GM19043 (cell line): ENCODE measurements at regions not wholly inside any gene's neighbourhood (a gene's known extent, or its start where the extent isn't known, plus 50 kb on each side); places are given as distances from the start of the nearest gene placed in this dataset.

Experiments used
- ATAC-seq: cut with Tn5 transposase; IDR thresholded peaks from one replicate; pipeline ENCODE4 v1.9.1; 2021; ENCODE audit warnings: low read depth; ENCODE audit not compliant: unreplicated experiment

DNA sequence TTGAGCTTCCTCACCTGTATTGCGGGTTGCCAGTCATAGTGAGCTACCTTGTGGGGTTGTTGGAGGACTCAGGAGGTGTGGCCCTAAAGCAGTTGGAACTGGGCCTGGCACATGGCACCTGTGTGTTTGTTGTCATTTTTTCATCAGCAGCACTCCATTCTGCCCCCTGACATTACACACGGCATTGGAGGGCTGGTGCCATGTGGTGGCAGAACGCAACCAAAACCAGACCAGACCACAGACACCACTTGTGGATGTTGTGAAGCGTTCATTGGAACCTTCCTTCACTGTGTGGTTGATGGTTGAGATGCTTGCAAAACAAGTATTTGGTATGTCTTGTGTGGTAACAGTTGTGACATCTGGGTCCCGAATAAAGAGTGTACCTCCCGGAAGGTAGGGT, 113.2 kb upstream of the ERCC6L2 start:
- no peak for ATAC-seq

DNA sequence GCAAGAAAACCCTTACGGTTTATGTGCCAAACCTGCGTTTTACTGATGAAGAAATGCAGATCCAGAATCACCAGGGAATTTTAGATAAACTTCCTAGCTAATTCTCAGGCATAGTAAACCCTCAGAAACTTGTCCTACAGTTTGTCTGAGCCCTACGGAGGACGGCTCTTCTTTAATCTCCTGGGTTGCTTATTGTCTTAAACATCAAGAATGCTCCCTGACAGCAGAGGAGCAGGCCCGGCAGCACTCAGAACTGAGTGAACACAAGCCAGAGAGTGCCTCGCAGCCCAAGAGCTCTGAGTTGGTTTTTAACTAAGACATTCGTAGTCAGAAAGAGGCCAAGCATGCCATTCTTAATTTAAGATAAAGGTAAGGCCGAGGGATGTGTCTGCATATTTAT, 114.7 kb upstream of the ERCC6L2 start:
- ATAC-seq, result no peak

DNA sequence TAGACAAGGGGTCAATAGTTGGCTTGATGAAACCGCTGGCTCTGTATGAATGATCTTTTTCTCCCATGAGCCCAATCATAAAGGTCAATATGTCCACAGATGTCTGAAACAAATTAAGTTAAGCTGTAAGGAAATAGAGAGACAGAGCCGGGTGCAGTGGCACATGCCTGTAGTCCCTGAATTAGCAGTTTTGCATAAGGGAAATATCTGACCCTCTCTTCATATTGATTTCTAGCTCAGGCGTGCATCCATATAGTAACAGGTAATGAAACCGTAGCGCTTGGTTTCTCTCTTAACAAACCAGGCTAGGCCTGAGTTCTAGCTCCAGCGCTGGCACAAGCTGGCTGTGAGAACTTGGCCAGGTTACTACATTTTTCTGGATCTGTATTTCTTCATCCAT, 118.1 kb upstream of the ERCC6L2 start:
- ATAC-seq, result no peak

- ATAC-seq, result no peak
Observed at GRCh38 chr9:95756986-95757385, 118.5 kb upstream of the ERCC6L2 start.

DNA sequence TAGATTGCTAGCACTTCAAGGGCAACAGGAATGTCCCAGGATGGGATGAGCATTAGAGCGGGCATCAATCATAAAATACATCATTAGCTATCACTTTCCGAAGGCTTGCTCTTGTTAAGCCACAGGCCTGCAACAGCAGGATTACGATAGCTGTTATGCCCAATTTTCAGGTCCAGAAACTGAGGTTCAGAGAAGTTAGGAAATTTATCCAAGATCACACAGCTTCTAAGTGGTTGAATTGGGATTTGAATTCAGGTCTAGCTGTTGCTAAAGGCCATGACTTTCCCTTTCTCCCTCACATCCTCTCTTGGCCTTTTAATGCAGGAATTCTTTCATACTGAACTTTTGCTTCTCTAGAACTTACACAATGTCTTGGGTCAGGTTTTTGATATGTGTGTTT, 119.4 kb upstream of the ERCC6L2 start:
- ATAC-seq, result no peak

GRCh38 chr9:95755421-95755730, 120.1 kb upstream of the ERCC6L2 start:
- no peak for ATAC-seq

DNA sequence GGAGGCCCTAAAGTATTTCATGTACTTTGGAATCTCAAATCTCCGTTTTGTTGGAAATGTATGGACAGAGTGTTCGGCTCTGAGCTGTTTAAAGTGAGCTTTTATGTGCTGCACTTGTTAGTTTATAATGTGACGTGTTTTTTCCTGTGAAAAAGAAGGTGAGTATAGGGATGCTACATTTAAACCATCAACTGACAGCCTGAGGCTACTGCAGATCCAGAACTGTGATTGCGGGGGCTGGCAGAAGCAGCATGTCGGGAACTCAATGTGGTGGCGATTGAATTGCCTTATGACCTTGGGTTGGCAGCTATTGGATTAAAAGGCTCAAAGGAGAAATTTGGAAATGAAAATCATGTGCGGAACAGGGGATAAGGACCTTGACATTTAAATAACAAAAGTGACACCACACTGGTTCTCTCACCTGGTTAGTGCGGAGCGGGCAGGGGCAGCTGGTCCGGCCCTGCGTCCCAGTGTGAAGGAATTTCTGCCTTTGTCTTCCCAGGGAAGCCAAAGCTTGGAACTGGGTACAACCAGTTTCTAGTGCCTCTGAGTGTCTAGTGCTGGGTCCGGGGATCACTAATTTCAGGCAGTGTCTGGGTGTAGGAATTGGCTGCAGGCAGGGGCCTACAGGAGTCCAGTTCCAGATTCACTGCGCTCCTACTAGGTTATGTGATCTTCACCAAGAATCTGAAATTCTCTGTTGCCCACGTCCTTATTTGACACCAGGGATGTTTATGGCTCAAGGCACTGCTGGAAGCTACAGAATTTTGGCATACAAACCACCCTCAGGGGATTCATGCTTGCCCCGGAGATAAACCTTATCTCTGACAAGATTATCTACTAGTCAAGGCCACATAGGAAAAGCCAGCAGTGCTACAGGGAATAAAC, 120.7 kb upstream of the ERCC6L2 start:
- no peak for ATAC-seq

DNA sequence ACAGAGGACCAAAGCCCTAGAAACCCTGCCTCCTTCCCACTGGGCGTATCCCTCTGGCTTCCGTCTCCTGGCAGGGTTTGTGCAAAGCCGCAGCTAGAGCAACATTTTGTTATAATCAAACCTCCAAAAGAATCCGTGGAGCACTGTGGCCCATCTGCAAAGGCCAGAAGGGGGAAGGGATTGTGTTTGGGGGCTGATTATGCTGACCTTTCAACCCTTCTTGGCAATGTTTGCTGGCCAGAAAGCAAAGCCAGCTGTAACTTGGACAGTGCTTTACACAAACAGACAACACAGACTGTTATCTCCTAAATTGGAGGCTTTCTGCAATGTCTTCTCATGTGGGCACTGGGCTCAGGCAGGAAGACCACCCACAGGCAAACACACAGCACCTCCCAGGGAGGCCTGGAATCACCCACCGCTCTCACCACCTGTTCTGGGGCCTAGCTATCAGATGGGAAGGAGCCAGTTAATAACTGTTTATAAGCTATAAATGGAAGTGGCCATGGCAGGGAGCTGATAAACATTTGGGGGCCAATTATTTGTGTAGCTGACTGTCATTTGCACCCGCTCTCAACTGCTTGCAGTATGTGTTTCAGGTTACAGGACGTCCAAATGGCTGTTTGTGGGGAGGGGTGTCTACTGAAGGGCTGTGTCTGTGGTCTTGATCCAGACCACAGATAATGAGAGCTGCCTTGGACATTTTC, 121.6 kb upstream of the ERCC6L2 start:
- ATAC-seq, result no peak

GRCh38 chr9:95752129-95752731, 123.3 kb upstream of the ERCC6L2 start:
- no peak for ATAC-seq

GRCh38 chr9:95751520-95751790, 124.0 kb upstream of the ERCC6L2 start:
- ATAC-seq, result no peak

DNA sequence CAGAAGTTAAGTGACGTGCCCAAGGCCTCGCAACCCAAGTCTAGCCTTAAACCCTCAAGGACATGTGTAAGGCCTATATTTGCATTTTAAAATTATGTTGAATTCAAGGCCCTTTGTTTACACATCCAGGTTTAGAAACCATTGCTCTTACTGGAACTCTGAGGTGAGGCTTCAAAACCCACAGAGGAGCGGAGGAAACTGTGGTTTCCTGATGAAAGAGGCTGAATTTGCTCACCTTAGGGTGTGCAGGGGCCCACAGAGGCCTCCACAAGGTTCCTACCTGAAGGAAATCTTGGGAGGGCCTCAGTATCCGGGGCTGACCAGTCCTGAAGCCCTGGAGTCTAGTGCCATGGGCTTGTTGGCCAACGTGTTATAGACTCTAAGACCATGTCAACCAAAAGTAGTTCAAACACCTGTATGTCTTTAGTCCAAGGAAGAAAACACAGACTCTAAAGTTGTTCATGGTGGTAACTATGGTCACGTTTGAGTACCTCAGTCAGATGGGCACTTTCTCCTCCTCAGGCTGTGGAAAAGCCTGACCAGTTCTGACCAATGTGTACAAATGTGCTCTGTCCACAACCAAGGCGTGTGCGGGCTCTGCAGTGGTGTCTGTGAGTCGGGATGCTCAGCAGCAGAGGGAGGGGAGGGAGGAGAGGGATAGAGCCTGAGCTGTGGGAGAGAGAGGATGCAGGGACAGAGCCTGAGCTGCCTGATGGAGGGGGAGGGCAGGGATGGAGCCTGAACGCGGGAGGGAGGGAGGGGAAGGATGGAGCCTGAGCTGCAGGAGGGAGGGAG, 124.6 kb upstream of the ERCC6L2 start:
- no peak for ATAC-seq

DNA sequence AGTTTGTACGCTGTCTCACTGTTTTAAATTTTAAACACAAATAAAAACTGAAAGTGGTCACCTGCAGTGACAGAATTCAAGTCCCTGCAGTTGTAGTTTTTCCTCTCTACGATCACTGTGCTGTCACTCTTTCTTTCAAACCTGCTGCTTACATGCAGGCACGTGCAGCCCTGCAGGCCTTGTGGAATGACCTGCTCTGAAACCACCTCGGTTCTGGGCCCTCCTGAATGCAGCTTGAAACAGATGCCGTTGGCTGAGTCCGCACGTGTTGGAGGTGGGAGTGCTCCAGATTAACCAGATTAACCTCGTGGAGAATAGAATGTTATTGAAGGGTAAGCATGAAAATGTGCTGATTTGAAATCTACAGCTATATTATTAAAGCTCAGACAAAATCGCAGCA, 126.0 kb upstream of the ERCC6L2 start:
- ATAC-seq, result no peak

GRCh38 chr9:95746408-95747180, 128.9 kb upstream of the ERCC6L2 start:
- ATAC-seq, result no peak

DNA sequence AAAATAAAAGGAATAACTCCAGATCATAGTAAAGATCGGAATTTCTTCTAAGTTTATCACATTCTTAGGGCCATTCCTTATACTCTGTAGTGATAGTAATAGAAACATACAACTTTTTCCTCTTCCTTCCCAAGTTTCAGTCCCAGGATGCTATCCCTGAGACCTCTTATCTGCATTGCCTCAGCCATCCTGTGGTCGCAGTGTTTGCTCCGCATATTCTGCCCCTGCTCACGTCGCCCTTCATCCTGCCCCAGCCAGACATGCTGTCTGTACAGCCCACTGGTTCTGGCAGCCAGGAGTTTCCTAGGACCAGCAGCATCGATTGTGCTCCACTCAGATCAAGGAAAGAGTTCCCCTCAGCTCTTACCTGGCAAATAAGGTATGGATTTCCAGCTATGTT, 132.7 kb upstream of the ERCC6L2 start:
- ATAC-seq, result no peak

- ATAC-seq, result no peak
Observed at GRCh38 chr9:95741631-95742030, 133.9 kb upstream of the ERCC6L2 start.

GRCh38 chr9:95740217-95741004, 135.1 kb upstream of the ERCC6L2 start:
- no peak for ATAC-seq

GRCh38 chr9:95738438-95738837, 137.1 kb upstream of the ERCC6L2 start:
- ATAC-seq, result no peak

DNA sequence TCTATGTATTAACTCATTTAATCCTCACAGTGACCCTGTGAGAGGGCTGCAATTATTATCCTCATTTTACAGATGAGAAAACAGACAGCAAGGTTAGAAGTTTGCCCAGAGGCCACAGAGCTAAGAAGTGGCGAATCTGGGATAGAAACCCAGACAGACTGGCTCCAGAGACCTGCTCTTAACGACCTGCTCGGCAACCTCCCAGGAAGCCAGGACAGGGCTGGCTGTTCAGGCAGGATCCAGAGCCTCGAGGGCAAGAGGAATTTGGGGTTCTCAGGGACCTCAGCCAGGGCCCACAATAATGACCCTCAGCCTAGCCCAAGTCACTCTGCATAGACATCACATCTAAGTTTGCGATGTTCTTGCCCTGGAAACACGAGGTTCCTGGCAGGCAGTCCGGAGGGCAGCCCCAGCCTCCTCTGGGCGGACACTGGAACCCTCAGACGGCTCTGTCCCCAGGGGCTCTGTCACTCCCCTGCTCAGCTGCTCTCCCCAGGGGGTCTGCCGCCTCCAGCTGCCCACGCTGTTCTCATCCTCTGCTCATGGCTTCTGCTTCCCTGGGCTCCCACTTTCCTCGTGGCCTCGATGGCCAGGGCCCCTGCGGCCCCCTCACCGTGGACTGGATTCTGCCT, 138.5 kb upstream of the ERCC6L2 start:
- ATAC-seq, result no peak

DNA sequence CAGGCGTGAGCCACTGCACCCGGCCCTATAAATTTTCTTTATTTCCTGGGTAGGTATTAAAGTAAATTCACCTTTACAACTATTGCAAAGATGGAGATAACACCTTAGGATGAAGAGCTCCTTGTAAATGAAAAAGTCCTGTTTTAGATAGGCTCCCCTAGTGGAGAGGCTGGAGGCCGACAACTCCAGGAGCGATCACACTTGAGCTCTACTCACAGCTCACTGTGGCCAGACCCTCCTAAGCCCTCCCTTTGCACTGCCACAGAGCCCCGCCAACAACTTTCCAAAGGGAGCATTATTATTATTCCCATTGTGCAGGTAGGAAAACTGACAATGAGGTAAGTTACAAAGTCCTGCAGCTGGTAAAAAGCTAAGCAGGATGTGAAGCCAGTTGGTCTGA, 139.1 kb upstream of the ERCC6L2 start:
- no peak for ATAC-seq
